ENCODE measurements at regions not wholly inside any gene's neighbourhood (a gene's known extent, or its start where the extent isn't known, plus 50 kb on each side); places are given as distances from the start of the nearest gene placed in this dataset.

DNA sequence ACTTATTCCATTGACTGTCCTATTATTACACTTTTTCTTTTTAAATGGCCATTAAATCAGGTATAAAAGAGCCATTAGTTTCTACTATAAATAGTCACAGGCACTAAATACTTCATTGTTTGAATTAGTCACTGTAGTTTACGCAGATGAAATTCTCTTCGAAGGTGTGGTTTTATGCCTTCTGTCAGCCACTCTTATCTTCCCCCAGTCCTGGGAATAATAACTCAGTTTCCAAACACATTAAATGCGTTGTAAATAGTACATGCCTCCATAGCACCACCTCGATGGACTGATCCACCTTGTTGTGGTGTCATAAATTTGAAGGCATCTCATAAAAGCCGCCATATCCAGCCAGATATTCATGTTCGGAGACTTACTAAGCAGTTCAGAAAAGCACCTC is 72.1 kb upstream of the PARD3B start:
- TF ChIP-seq, protein P1, sequence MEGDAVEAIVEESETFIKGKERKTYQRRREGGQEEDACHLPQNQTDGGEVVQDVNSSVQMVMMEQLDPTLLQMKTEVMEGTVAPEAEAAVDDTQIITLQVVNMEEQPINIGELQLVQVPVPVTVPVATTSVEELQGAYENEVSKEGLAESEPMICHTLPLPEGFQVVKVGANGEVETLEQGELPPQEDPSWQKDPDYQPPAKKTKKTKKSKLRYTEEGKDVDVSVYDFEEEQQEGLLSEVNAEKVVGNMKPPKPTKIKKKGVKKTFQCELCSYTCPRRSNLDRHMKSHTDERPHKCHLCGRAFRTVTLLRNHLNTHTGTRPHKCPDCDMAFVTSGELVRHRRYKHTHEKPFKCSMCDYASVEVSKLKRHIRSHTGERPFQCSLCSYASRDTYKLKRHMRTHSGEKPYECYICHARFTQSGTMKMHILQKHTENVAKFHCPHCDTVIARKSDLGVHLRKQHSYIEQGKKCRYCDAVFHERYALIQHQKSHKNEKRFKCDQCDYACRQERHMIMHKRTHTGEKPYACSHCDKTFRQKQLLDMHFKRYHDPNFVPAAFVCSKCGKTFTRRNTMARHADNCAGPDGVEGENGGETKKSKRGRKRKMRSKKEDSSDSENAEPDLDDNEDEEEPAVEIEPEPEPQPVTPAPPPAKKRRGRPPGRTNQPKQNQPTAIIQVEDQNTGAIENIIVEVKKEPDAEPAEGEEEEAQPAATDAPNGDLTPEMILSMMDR (IDR thresholded peaks at IDR 0.05): no peak
- TF ChIP-seq POLR2A (IDR thresholded peaks at IDR 0.05): no peak
- WGBS, 2 donors: 91 to 92% methylated on average over 6 of the region's 6 CpGs

DNA sequence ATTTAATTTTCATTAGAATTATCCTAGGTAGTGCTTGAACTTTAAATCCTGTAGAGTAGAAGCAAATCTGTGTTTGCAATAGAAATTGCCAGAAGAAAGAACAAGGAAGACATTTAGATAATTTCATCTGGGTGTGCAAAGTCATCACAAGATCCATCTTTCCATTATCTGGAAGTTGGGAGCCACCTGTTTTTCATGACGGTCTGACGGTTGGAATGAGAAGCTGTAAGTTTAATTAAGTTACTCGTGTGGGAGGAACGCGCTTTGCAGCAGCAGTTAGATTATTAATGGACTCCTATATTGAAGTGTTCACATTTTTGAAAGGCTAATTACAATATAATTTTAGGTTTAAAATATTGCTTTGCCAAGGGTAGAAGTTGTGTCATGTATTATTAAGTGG is 69.9 kb upstream of the PARD3B start:
- no peak for TF ChIP-seq POLR2A (IDR thresholded peaks at IDR 0.05)
- TF ChIP-seq, protein P1 (IDR thresholded peaks at IDR 0.05): no peak
- intact Hi-C loops (cut with DNase I; ENCODE audit: low total_unique reads): no loop called here
- DNase-seq (ENCODE audit: low spot score in 2 of 2): no peak
- 86 to 89% methylated on average over 5 of the region's 5 CpGs for WGBS, 2 donors
- no peak overlapping the region for H3K4me3 ChIP-seq (ENCODE audit: low read depth, poor library complexity, severe bottlenecking)

More for the DNA sequence above, 72.1 kb upstream of the PARD3B start:
- no peak overlapping the region for H3K4me3 ChIP-seq (ENCODE audit: low read depth, poor library complexity, severe bottlenecking)
- intact Hi-C loops (cut with DNase I; ENCODE audit: low total_unique reads): no loop called here
- DNase-seq (ENCODE audit: low spot score in 2 of 2): no peak

DNA sequence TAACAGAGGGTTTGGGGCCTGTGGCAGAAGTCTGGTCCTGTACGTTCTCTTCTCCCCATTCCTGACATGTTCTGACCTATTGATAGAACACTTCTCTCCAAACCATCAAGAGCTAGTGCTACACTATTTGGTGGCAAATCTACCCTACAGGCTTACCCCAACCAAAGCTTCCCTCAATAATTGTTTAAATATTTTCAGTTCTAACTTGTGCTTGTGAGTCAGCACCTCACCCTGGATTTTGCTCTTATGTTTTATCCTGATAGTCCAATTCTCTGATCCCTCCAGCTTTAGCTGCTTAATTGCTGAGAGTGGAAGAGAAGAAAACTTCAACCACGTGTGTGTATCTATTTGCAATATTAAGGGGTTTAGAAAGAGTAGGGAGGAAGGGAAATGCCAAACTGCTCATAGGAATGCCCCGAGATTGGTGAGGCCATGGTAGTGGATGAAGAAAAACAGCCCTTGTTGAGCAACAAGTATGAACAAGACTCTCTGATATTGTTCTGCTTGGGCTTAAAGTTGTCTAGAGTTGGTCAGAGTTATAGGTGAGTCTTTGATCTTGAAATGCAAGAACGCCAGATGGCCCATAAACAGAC is 67.8 kb upstream of the PARD3B start:
- DNase-seq (ENCODE audit: low spot score in 2 of 2): no peak
- no peak for TF ChIP-seq POLR2A (IDR thresholded peaks at IDR 0.05)
- TF ChIP-seq, protein P1 (IDR thresholded peaks at IDR 0.05): no peak
- intact Hi-C loops (cut with DNase I; ENCODE audit: low total_unique reads): no loop called here
- 59 to 71% methylated on average over 4 of the region's 4 CpGs for WGBS, 2 donors
- no peak overlapping the region for H3K4me3 ChIP-seq (ENCODE audit: low read depth, poor library complexity, severe bottlenecking)

DNA sequence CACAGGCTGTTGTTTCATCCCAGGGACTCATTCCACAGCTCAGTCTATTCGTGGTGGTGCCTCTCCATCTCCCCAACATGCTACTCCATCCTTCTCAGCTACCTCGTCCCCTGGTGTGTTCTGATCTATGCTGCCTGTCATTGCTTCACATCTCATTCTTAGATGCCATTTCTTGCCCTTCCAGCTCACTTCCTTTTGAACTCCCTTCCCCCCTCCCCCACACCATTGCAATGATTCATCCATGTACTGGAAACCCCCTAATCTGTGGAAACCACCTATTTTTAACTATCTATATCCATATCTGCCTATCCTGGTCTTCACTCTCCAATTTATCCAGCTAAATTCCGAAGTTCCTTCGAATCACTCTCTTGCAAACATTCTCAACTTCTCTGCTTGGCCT is 65.7 kb upstream of the PARD3B start:
- H3K4me3 ChIP-seq (ENCODE audit: low read depth, poor library complexity, severe bottlenecking): no peak overlapping the region
- 59% methylated on average over 4 of the region's 4 CpGs for WGBS, 2 donors
- intact Hi-C loops (cut with DNase I; ENCODE audit: low total_unique reads): no loop called here
- no peak for TF ChIP-seq POLR2A (IDR thresholded peaks at IDR 0.05)
- TF ChIP-seq, protein P1 (IDR thresholded peaks at IDR 0.05): no peak
- DNase-seq (ENCODE audit: low spot score in 2 of 2): no peak

DNA sequence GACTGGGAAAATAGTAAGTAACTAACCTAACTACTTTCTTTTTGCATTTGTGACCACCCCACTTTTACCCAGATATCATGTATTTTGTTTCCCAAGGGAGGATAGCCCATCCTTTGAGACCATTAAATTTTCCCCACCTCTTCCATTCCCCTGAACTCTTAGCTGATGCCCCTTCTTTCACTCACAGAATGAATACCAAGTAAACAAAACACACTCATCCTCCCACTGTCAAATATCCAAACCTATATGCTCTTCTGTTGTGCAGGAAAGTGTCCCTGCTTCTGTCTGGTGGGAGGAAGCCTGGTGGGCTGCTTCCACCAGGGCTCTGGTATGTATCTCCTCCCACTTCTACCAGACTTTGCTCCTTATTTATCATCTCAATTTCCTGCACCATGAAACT is 64.6 kb upstream of the PARD3B start:
- no peak for DNase-seq (ENCODE audit: low spot score in 2 of 2)
- intact Hi-C loops (cut with DNase I; ENCODE audit: low total_unique reads): no loop called here
- no peak overlapping the region for H3K4me3 ChIP-seq (ENCODE audit: low read depth, poor library complexity, severe bottlenecking)
- TF ChIP-seq, protein P1 (IDR thresholded peaks at IDR 0.05): no peak

DNA sequence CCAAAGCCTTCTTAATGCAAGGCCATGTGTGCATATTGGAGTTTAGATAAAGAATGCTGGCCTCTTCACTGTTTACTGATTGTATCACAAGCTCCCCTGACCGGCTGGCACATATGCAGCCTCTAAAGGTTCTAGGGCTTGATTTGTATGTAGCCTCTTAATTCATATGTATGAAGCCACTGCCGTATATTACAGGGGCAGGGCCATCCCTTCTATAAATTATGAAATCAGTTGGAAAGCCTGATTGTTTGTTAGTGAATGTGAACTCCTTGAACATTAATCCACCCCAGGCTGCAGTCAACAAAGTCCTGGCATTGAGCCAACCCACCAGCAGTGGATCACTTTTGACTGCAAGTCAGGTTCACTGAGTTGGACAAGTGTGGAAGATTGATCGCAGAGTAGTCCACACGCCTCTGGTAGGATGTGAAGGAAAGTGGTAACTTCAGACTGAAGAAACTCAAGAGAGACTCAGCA is 61.6 kb upstream of the PARD3B start:
- intact Hi-C loops (cut with DNase I; ENCODE audit: low total_unique reads): no loop called here

More for the DNA sequence above, 61.6 kb upstream of the PARD3B start:
- no peak for TF ChIP-seq POLR2A (IDR thresholded peaks at IDR 0.05)
- TF ChIP-seq, protein P1 (IDR thresholded peaks at IDR 0.05): no peak
- no peak overlapping the region for H3K4me3 ChIP-seq (ENCODE audit: low read depth, poor library complexity, severe bottlenecking)
- DNase-seq (ENCODE audit: low spot score in 2 of 2): no peak
- 42 to 50% methylated on average over 4 of the region's 4 CpGs for WGBS, 2 donors

Measured in lower leg skin (tissue), 4 donors.